IPS DF 19.7 (cell line): ENCODE measurements at regions not wholly inside any gene's neighbourhood (a gene's known extent, or its start where the extent isn't known, plus 50 kb on each side); places are given as distances from the start of the nearest gene placed in this dataset.
"Not testable (repeated sequence)": the region's sequence is repeated elsewhere in the genome, so short reads cannot be mapped to it uniquely, and the experiment has no call there.

ENCODE experiments used
- DNase-seq: peaks from one replicate; pipeline ENCODE4 v3.0.0-alpha.2; 2013; ENCODE audit warnings: low read depth, low spot score

- no peak for DNase-seq
These were observed 188.5 kb downstream of the ADRA2A start for GRCh38 chr10:111265341-111265740.

DNA sequence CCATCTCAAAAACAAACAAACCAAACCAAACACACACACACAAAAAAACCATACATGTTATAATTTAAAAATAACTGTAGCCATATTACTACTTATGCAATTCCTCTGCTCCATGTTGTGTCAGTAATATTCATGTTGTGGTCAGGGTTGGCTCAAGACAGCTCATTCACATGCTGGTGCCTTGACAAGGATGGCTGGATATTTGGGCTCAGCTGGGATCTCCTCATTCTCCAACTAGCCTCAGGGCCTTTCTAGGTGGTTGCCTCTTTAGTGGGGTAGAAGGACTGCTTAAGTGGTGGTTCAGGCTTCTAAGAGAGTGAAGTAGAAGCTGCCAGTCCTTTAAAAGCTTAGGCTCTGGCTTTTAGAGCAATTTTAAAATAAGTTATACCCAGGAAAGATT, 189.3 kb downstream of the ADRA2A start:
- no peak for DNase-seq

GRCh38 chr10:111267673-111268072, 190.8 kb downstream of the ADRA2A start:
- no peak for DNase-seq

DNA sequence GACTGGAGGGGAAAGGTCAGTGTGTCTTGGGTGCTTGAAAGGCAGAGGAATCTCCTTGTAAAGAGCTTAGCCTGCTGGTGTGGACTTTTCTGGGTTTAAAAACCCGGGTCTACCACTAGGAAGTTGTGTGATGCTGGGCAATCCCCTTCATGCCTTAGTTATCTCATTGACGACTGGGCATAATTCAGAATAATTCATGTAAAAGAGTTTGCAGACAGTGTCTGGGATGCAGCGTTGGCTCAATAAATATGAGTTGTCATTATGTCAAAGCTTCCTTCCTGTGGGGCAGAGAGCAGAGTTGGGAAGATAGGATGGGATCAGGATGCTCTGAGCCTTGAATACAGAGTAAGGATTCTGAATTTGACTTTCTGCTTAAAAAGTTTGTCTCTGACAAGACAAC, 196.4 kb downstream of the ADRA2A start:
- DNase-seq = no peak

DNA sequence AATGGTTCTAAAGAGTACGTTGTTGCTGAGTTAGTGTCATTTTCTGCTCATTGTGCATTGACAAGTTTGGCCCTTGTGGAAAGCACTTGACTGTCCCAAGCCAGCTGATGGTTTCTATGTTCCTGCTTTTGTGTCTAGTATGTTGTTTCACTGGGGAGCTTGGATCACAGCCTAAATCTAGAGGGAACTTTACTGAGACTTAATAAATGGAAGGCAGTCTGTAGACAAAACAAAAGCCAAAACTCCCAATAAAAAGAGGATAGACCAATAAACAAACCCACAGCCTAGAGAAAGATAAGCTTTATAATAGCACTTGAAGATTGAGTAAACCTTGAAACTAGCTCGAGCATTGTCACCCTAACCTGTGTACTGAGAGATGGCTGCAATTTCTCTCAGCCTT, 196.8 kb downstream of the ADRA2A start:
- DNase-seq = no peak

- no peak for DNase-seq
These were observed 198.3 kb downstream of the ADRA2A start for GRCh38 chr10:111275091-111275490.

GRCh38 chr10:111277661-111278060, 200.8 kb downstream of the ADRA2A start:
- DNase-seq = no peak

DNA sequence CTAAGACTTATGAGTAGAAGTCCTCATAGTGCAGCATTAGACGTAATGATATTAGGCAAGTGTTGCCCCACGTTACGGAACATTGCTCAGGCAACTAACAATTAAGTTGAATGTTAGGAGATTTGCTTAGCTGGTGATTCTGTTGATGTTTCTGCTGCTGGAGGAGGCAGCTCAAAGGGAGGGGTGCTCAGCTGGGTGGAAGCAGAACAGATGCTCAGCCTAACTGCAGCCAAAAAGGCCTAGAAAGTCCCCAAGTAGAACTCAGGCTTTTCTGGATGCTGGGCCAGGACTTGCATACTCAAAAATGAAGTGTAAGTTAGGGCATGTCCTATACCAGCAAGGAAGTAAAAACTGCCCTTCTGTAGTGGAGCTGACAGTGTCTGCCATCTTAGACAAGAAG, 201.4 kb downstream of the ADRA2A start:
- DNase-seq = no peak

GRCh38 chr10:111281516-111281915, 204.7 kb downstream of the ADRA2A start:
- no peak for DNase-seq

DNA sequence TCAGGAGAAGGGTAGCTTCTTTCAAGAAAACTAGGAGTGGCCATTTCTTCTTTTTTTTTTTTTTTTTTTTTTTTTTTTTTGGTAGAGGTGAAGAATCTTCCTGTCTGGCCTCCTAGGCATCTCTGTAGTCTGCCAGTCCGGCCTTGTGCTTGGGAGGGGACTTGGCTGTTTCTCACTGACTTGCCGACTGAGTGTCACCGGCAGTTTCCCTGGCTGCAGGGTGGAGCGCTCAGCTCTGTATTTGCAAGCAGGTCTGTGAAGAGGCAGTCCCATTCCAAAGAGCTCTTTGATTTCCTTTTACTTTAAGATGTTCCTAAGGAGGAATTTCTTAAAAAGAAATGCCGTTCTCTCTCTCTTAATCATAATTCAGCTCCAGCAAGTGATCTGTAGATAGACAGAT, 212.6 kb downstream of the ADRA2A start:
- no peak for DNase-seq

- DNase-seq = no peak
These were observed 213.8 kb downstream of the ADRA2A start for GRCh38 chr10:111290649-111291048.

DNA sequence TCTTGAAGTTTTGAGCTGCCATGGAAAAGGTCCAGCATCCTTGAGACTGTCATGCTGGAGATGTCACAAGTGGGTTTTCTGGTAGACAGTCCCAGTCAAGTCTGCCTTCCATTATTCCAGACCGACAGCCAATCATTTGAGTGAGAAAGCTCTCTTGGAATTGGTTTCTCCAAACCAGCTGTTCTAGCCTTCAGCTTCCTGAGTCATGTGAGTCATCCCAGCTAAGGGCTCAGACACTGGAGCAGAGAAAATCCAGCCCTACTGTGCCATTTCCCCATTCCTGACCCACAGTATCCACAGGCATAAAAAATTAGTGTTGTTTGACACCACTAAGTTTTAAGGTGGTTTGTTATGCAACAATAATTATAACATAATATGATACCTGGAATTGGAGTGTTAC, 219.0 kb downstream of the ADRA2A start:
- no peak for DNase-seq

GRCh38 chr10:111297351-111297848, 220.6 kb downstream of the ADRA2A start:
- DNase-seq = no peak

DNA sequence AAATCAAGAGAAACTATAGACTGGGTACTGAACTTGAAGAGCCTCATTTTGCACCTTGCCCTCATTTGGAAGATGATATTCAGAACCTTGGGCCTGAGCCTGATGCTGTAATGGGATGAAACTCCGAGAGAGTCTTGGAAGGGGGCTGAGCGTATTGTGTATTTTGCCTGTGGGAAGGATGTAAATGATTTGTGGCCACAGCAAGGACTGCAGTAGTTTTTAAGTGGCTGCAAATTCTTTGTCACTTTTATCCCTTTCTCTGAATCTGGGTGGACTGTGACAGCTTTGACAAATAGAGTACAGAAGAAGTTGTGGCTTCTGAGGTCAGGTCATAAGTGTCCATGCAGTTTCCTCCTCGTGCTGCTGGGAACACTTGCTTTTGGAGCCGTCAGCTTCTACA, 221.2 kb downstream of the ADRA2A start:
- DNase-seq = no peak

DNA sequence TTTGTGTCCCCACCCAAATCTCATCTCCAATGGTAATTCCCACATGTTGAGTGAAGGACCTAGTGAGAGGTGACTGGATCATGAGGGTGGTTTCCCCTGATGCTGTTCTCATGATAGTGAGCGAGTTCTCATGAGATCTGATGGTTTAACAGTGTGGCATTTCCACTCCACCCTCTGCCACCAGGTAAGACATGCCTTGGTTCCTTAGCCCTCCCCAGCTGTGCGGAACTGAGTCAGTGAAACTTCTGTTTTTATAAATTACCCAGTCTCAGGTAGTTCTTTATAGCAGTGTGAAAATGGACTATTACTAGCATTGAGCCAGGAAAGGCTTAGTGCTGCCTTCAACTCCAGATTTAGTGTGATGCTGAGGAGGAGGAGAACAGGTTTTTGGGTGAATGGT, 222.2 kb downstream of the ADRA2A start:
- DNase-seq = no peak

- DNase-seq = no peak
These were observed 227.1 kb downstream of the ADRA2A start for GRCh38 chr10:111303887-111304286.

GRCh38 chr10:111316722-111317212, 239.9 kb downstream of the ADRA2A start:
- DNase-seq = no peak

- no peak for DNase-seq
These were observed 243.0 kb downstream of the ADRA2A start for GRCh38 chr10:111319866-111320265.

DNA sequence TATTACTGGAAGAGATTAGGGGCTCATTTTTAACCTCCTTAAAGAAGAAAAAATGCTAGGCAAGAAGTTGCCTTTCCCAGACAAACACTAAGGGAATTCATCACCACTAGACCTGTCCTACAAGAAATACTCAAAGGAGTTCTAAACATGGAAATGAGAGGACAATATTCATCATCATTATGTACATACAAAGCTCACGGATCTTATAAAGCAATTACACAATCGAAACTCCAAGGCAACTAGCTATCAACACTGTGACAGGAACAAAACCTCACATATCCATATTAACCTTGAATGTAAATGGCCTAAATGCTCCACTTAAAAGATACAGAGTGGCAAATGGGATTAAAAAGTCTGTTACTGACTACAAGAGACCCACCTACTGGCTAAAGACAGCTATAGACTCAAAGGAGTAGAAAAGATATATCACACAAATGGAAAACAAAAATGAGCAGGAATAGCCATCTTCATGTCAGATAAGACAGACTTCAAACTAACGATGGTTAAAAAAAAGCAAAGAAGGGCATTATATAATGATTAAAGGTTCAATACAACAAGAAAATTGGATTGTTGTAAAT, 246.6 kb downstream of the ADRA2A start:
- DNase-seq = no peak

DNA sequence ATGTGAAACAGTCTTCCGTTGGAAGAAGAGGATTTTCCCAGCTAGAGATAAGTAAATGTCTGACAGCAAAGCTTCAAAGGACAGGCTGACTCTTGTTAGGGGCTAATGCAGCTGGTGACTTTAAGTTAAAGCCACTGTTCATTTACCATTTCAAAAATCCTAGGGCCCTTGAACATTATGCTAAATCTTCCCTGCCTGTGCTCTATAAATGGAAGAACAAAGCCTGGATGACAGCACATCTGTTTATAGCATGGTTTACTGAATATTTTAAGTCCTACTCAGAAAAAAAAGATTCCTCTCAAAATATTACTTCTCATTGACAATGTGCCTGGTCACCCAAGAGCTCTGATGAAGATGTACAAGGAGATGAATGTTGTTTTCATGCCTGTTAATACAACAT, 255.3 kb downstream of the ADRA2A start:
- DNase-seq = not testable (repeated sequence)

GRCh38 chr10:111335826-111336225, 259.0 kb downstream of the ADRA2A start:
- DNase-seq = no peak

DNA sequence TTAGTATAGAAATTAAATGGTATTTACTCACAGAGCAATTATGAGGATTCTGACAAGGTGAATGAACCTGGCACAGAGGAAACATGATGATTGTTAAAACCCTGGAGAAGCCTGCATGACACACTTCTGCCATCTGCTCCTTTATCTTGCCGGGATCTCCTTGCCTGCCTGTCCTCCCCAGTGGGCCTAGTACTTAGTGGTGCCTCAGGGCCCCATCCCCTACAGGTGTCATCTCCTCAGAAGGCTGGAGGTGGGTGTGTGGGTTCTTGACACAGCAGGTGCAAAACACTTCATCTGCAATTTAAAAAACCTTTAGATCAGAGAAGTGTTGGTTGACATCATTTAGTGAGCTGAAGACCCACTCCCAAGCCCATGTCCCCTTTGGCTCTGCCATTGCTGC, 261.2 kb downstream of the ADRA2A start:
- DNase-seq = no peak

DNA sequence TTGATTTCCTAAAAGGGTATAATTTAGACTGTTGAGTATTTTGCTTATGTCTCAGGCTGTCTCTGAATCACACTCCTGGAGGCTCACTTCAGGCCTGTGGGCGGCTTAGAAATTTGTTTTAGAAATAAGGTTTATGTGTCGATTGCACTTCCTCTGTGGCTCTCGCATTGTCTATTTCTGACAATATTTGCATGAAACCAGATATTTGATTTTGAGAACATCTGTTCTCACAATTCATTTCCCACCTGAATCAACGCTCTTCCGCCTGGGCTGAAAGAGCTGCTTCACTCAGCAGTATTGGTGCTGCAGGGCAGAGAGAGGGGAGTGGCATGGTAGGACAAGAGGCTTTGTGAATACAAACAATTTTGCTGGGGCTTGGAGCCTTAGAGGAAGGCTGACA, 262.0 kb downstream of the ADRA2A start:
- DNase-seq = no peak

GRCh38 chr10:111344804-111345203, 268.0 kb downstream of the ADRA2A start:
- no peak for DNase-seq
